ENCODE measurements at regions not wholly inside any gene's neighbourhood (a gene's known extent, or its start where the extent isn't known, plus 50 kb on each side); places are given as distances from the start of the nearest gene placed in this dataset.

- H3K4me3 ChIP-seq (replicated peaks; ENCODE audit: low read depth, low read length): no peak overlapping the region
- DNase-seq (ENCODE audit: extremely low read depth, low read depth): no peak
- TF ChIP-seq, protein P1, sequence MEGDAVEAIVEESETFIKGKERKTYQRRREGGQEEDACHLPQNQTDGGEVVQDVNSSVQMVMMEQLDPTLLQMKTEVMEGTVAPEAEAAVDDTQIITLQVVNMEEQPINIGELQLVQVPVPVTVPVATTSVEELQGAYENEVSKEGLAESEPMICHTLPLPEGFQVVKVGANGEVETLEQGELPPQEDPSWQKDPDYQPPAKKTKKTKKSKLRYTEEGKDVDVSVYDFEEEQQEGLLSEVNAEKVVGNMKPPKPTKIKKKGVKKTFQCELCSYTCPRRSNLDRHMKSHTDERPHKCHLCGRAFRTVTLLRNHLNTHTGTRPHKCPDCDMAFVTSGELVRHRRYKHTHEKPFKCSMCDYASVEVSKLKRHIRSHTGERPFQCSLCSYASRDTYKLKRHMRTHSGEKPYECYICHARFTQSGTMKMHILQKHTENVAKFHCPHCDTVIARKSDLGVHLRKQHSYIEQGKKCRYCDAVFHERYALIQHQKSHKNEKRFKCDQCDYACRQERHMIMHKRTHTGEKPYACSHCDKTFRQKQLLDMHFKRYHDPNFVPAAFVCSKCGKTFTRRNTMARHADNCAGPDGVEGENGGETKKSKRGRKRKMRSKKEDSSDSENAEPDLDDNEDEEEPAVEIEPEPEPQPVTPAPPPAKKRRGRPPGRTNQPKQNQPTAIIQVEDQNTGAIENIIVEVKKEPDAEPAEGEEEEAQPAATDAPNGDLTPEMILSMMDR (IDR thresholded peaks at IDR 0.05; ENCODE audit: low read depth, low read length, missing control alignments): no peak
Observed at GRCh38 chr6:94464018-94464510, 1044.7 kb upstream of the EPHA7 start.

- no peak for DNase-seq (ENCODE audit: extremely low read depth, low read depth)
- H3K4me3 ChIP-seq (replicated peaks; ENCODE audit: low read depth, low read length): no peak overlapping the region
- TF ChIP-seq, protein P1 (IDR thresholded peaks at IDR 0.05; ENCODE audit: low read depth, low read length, missing control alignments): no peak
Observed at GRCh38 chr6:94463306-94463705, 1043.9 kb upstream of the EPHA7 start.

GRCh38 chr6:94462231-94462630, 1042.9 kb upstream of the EPHA7 start:
- TF ChIP-seq, protein P1 (IDR thresholded peaks at IDR 0.05; ENCODE audit: low read depth, low read length, missing control alignments): no peak
- H3K4me3 ChIP-seq (replicated peaks; ENCODE audit: low read depth, low read length): no peak overlapping the region
- no peak for DNase-seq (ENCODE audit: extremely low read depth, low read depth)

GRCh38 chr6:94456266-94456665, 1036.9 kb upstream of the EPHA7 start:
- no peak for DNase-seq (ENCODE audit: extremely low read depth, low read depth)
- TF ChIP-seq, protein P1 (IDR thresholded peaks at IDR 0.05; ENCODE audit: low read depth, low read length, missing control alignments): no peak
- H3K4me3 ChIP-seq (replicated peaks; ENCODE audit: low read depth, low read length): no peak overlapping the region

- TF ChIP-seq, protein P1 (IDR thresholded peaks at IDR 0.05; ENCODE audit: low read depth, low read length, missing control alignments): no peak
- no peak overlapping the region for H3K4me3 ChIP-seq (replicated peaks; ENCODE audit: low read depth, low read length)
- DNase-seq (ENCODE audit: extremely low read depth, low read depth): no peak
Observed at GRCh38 chr6:94454231-94454630, 1034.9 kb upstream of the EPHA7 start.

DNA sequence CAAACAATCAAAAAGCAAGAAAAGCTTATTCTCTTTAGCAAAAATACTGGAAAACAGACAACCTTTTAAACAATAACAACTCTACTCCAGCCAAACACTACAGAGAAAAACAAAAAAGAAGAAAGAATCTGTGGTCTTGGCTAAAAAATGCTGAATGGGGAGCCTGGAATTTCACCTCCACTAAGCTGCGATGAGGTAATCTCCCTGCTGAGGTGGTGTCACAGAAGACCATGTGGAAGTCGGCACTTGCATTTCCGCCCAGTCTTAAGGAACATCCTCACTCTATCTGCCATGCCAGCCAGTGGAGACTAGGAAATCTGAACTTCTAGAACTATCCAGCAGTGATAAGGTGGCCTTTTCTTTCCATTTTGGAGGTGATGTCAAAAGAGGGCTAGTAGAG, 1026.8 kb upstream of the EPHA7 start:
- DNase-seq (ENCODE audit: extremely low read depth, low read depth): no peak
- H3K4me3 ChIP-seq (replicated peaks; ENCODE audit: low read depth, low read length): no peak overlapping the region
- TF ChIP-seq, protein P1 (IDR thresholded peaks at IDR 0.05; ENCODE audit: low read depth, low read length, missing control alignments): no peak

DNA sequence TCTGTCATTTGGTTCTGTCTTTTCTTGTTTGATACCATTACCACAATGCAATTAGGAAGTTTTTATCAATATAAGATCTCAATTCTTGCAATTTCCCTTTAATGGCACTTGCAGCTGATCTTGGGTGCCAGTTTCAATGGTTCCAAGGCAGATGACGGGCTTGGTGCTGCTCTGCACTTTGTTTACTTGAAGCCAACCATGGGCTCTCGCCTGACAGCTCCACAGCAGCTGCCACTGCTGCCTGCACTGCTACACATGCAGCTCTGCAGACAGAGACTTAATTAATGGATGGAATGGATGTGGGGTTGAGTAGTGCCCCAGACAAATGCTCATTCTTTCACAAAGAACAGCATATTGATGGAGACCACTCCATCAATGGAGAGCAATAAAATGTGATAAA, 1024.3 kb upstream of the EPHA7 start:
- TF ChIP-seq, protein P1 (IDR thresholded peaks at IDR 0.05; ENCODE audit: low read depth, low read length, missing control alignments): no peak
- H3K4me3 ChIP-seq (replicated peaks; ENCODE audit: low read depth, low read length): no peak overlapping the region
- DNase-seq (ENCODE audit: extremely low read depth, low read depth): no peak
